AG04449 (cell line): ENCODE measurements at regions not wholly inside any gene's neighbourhood (a gene's known extent, or its start where the extent isn't known, plus 50 kb on each side); places are given as distances from the start of the nearest gene placed in this dataset.
"Not testable (repeated sequence)": the region's sequence is repeated elsewhere in the genome, so short reads cannot be mapped to it uniquely, and the experiment has no call there.

ENCODE experiments used
- CTCF ChIA-PET: fragments of 350-600 bp; formaldehyde crosslinking; extraction: SDS; loops from one replicate; lab custom pipeline; 2021; ENCODE audit warnings: antibody characterized with exemption; lab: Yijun Ruan, JAX
- POLR2A ChIA-PET: fragments of 400-600, 350-600 bp; formaldehyde crosslinking; extraction: SDS; loops from one replicate; lab custom pipeline; 2020; ENCODE audit warnings: antibody characterized with exemption, inconsistent platforms; lab: Yijun Ruan, JAX
- DNase-seq: peaks from one replicate; pipeline ENCODE4 v3.0.0-alpha.2; 2010; ENCODE audit warnings: low read depth, low spot score
- H3K4me3 ChIP-seq: 2 replicates; pipeline ENCODE4 v1.5.1; 2011; ENCODE audit warnings: low read depth, mild to moderate bottlenecking, control low read depth, low read length
- CTCF ChIP-seq: IDR thresholded peaks from one replicate; pipeline ENCODE4 v1.5.1; 2011; ENCODE audit warnings: mild to moderate bottlenecking, moderate library complexity, low read length, control low read depth, inconsistent platforms; ENCODE audit not compliant: insufficient read depth; ENCODE audit errors: missing control alignments

DNA sequence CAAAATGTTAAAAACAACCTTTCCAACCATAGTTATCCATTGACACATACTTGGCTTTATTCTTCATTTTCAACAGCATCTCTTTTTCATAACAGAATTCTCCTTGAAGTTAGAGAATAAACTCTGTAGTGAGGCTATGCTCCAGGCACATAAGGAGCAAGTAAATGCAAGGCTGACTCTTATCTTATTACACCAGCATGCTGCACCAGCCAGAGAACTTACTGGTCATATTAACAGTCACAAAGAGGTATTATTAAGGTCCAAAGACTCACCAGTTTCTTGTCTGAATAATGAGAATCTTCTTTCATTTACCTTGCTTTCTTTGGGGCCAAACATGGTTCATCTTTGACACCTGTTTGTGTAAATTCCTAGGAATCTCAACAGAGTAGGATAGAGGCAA lies 71.3 kb upstream of the IVNS1ABP start:
- ChIA-PET CTCF (no interaction called here), POLR2A (no interaction called here)
- H3K4me3 ChIP-seq: no peak overlapping the region
- no peak for TF ChIP-seq CTCF
- DNase-seq: no peak

- DNase-seq: no peak
- CTCF ChIA-PET: interaction anchor here (1.2 to 1.6 kb wide), 3 partner anchors 20 to 284 kb away, joined by 4 to 5 read pairs (median 4); no protein-coding TSS in a partner anchor
- no peak for TF ChIP-seq CTCF
- POLR2A ChIA-PET: no interaction called here
- H3K4me3 ChIP-seq: no peak overlapping the region
These were observed 68.9 kb upstream of the IVNS1ABP start for GRCh38 chr1:185385991-185386390.

DNA sequence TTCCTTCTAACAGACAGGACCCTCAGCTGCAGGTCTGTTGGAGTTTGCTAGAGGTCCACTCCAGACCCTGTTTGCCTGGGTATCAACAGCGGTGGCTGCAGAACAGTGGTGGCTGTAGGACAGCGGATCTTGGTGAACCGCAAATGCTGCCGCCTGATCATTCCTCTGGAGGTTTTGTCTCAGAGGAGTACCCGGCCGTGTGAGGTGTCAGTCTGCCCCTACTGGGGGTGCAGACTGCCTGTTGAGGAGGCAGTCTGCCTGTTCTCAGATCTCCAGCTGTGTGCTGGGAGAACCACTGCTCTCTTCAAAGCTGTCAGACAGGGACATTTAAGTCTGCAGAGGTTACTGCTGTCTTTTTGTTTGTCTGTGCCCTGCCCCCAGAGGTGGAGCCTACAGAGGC lies 66.8 kb upstream of the IVNS1ABP start:
- CTCF ChIA-PET, POLR2A ChIA-PET, DNase-seq: not testable (repeated sequence)

DNA sequence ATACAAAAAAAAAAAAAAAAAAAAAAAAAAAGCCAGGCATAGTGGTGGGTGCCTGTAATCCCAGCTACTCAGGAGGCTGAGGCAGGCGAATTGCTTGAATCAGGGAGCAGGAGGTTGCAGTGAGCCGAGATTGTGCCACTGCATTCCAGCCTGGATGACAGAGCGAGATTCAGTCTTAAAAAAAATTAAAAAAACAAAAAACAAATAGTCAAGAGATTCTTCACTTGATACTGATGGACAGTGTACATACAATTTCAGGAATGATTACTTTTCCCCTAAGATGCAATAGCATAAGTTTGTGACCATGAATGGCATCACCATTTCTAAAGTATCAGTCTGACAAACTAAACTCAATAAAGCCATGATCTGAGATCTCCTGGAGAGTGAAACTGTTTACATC lies 60.8 kb upstream of the IVNS1ABP start:
- POLR2A ChIA-PET: no interaction called here
- no peak overlapping the region for H3K4me3 ChIP-seq
- DNase-seq: no peak
- no peak for TF ChIP-seq CTCF
- CTCF ChIA-PET: interaction anchor here (1.0 kb wide), 1 partner anchor 181 kb away, joined by 3 read pairs; no protein-coding TSS in a partner anchor

More for the DNA sequence above, 66.8 kb upstream of the IVNS1ABP start:
- not testable (repeated sequence) for H3K4me3 ChIP-seq

DNA sequence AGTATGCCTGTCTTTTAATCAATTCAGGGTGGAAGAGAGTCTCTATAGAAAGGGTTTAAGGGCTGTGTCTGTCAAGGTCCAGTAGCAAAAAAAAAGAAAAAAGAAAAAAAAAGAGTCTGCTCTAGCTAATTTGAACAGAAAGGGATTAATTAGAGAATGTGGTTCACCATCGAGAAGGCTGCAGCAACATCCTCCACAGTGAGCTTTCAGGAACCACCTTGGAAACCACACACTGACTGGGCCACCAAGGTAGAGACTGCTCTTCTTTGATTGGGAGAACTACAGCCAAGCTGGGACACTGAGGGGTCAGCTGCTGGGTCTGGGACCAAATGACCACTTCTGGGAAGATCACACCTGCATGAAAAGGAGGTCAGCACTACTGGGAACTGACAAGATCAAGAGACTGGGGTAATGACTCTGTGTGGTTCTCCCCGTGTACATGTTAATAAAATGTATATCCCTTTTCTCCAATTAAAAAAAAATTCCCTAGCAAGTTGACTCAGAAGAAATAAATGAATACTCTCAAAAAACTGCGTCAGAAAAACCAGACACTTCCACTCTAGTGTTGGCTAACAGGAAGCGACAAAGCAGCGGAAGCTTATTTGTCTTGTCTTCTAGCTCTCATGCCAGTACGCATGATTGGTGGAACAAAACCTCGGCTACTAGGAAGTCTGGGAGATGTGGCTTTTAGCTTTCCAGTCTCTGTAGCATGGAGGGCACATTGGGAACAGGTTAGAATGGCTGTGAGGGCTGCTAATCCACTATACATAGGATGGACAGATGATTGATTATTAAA lies 60.0 kb upstream of the IVNS1ABP start:
- no peak overlapping the region for H3K4me3 ChIP-seq
- CTCF ChIA-PET: interaction anchor here (0.7 to 1.5 kb wide), 3 partner anchors 59 to 304 kb away, joined by 3 to 4 read pairs (median 4); no protein-coding TSS in a partner anchor
- no peak for TF ChIP-seq CTCF
- POLR2A ChIA-PET: interaction anchor here (1.0 kb wide), 1 partner anchor 24 kb away, joined by 3 read pairs; no protein-coding TSS in a partner anchor
- peak; percentile 67 for DNase-seq

DNA sequence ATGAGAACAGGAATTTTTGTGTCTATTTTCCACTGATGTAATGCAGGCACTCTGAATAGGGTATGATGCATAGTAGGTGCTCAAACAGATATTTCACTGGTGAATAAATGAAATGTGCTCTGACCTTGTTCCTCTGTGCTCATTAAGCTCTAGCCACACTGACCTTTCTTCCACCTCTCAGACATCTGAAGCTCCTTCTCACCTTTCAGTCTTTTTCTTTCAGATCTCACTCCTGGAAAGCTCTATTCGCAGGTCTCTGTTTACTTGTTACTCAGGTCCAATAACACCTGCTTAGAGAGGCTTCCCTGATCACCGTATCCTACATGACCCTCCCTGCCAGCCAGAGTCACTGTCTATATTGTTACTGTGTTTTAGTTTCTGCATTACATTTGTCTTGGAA lies 59.2 kb upstream of the IVNS1ABP start:
- POLR2A ChIA-PET: interaction anchor here (1.0 kb wide), 1 partner anchor 25 kb away, joined by 3 read pairs; no protein-coding TSS in a partner anchor
- H3K4me3 ChIP-seq: no peak overlapping the region
- DNase-seq: no peak
- TF ChIP-seq CTCF: no peak
- CTCF ChIA-PET: interaction anchor here (1.5 kb wide), 1 partner anchor 305 kb away, joined by 4 read pairs; no protein-coding TSS in a partner anchor

GRCh38 chr1:185375583-185375982 lies 58.5 kb upstream of the IVNS1ABP start:
- ChIA-PET POLR2A (no interaction called here), CTCF (interaction anchor here (1.5 kb wide), 1 partner anchor 305 kb away, joined by 4 read pairs; no protein-coding TSS in a partner anchor)
- TF ChIP-seq CTCF: no peak
- no peak overlapping the region for H3K4me3 ChIP-seq
- no peak for DNase-seq
